Stomach (tissue), 4 donors: ENCODE measurements at regions not wholly inside any gene's neighbourhood (a gene's known extent, or its start where the extent isn't known, plus 50 kb on each side); places are given as distances from the start of the nearest gene placed in this dataset.

Experiments
- CTCF ChIP-seq, 7 experiments: fragments of 450-650 bp in 4 of 7; fragments of 200-600 bp in 3 of 7; sonication (generic) in 3 of 7; IDR thresholded peaks; one replicate each; pipeline ENCODE4 v1.5.1; 2016 to 2019; ENCODE audit warnings: antibody characterized with exemption in 7 of 7, control low read depth in 2 of 7, mild to moderate bottlenecking in 1 of 7
- EP300 ChIP-seq: sonication (generic); formaldehyde crosslinking; IDR thresholded peaks from one replicate; pipeline ENCODE4 v1.6.1; 2017; ENCODE audit warnings: antibody characterized with exemption
- POLR2A ChIP-seq, 4 donors: fragments of 450-650 bp; IDR thresholded peaks; one replicate each; pipeline ENCODE4 v1.6.1; 2016; ENCODE audit warnings: antibody characterized with exemption in 4 of 4, control low read depth in 2 of 4, mild to moderate bottlenecking in 1 of 4, moderate library complexity in 1 of 4
- POLR2AphosphoS5 ChIP-seq, 3 donors: sonication (generic); formaldehyde crosslinking; IDR thresholded peaks; one replicate each; pipeline ENCODE4 v1.6.1; 2016; ENCODE audit warnings: antibody characterized with exemption in 3 of 3

- TF ChIP-seq CTCF (IDR thresholded peaks at IDR 0.05), result no peak
- no peak for TF ChIP-seq POLR2A (IDR thresholded peaks at IDR 0.05)
- TF ChIP-seq POLR2AphosphoS5 (IDR thresholded peaks at IDR 0.05), result no peak
- no peak for TF ChIP-seq EP300
Observed at GRCh38 chr4:62896721-62897120, 1512.5 kb downstream of the TECRL start.
